GM13977 (cell line): ENCODE measurements at regions not wholly inside any gene's neighbourhood (a gene's known extent, or its start where the extent isn't known, plus 50 kb on each side); places are given as distances from the start of the nearest gene placed in this dataset.

Experiments
- DNase-seq: peaks from one replicate; pipeline ENCODE4 v3.0.0; 2012; ENCODE audit warnings: low spot score
- in situ Hi-C: fragments of 300-500 bp; cut with MboI; formaldehyde crosslinking; loops from one replicate; pipeline ENCODE4 v1.12.0; 2022; ENCODE audit warnings: low sequenced_read_pairs, low pct_unique_long_range_greater_than_20kb, mixed read lengths, inconsistent platforms; ENCODE audit not compliant: unreplicated experiment
- TF ChIP-seq, protein P1 (sequence below): IDR thresholded peaks from 2 replicates; pipeline ENCODE4 v1.5.1; 2012; ENCODE audit warnings: mild to moderate bottlenecking, control low read depth; ENCODE audit not compliant: insufficient read depth; ENCODE audit errors: extremely low read depth, missing control alignments

GRCh38 chr5:109942646-109943045 is 252.9 kb downstream of the MAN2A1 start:
- TF ChIP-seq, protein P1, sequence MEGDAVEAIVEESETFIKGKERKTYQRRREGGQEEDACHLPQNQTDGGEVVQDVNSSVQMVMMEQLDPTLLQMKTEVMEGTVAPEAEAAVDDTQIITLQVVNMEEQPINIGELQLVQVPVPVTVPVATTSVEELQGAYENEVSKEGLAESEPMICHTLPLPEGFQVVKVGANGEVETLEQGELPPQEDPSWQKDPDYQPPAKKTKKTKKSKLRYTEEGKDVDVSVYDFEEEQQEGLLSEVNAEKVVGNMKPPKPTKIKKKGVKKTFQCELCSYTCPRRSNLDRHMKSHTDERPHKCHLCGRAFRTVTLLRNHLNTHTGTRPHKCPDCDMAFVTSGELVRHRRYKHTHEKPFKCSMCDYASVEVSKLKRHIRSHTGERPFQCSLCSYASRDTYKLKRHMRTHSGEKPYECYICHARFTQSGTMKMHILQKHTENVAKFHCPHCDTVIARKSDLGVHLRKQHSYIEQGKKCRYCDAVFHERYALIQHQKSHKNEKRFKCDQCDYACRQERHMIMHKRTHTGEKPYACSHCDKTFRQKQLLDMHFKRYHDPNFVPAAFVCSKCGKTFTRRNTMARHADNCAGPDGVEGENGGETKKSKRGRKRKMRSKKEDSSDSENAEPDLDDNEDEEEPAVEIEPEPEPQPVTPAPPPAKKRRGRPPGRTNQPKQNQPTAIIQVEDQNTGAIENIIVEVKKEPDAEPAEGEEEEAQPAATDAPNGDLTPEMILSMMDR = no peak
- in situ Hi-C loops = no loop called here
- no peak for DNase-seq

DNA sequence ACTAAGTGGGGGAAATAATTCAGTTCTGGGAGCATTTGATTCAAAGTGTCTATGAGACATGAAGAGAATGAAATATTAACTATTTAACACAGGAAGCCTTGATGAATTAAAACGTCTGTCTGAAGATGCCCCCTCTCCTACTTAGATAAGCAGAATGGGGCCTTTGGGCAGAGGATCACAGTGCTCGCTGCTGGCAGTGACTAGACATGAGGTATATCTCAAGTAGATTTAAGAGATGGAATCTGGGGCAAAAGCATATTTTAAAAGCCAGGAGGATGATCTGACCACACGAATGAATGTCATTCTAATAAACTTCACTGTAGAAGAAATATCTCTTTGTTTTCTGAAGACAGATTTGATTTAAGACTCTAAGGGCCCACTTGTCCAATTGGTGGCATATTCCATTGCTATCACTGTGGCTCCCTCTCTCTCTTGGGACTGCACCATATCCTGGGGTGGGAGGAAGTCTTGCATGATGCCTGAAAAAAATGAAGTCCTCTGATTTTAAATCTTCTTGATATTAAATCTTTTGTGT is 254.0 kb downstream of the MAN2A1 start:
- in situ Hi-C loops = no loop called here
- no peak for DNase-seq
- TF ChIP-seq, protein P1 = no peak

GRCh38 chr5:109944461-109944860 is 254.7 kb downstream of the MAN2A1 start:
- in situ Hi-C loops = no loop called here
- no peak for DNase-seq
- TF ChIP-seq, protein P1 = no peak

- DNase-seq = no peak
- TF ChIP-seq, protein P1 = no peak
- in situ Hi-C loops = no loop called here
Measured at GRCh38 chr5:109945097-109945678, 255.5 kb downstream of the MAN2A1 start.

DNA sequence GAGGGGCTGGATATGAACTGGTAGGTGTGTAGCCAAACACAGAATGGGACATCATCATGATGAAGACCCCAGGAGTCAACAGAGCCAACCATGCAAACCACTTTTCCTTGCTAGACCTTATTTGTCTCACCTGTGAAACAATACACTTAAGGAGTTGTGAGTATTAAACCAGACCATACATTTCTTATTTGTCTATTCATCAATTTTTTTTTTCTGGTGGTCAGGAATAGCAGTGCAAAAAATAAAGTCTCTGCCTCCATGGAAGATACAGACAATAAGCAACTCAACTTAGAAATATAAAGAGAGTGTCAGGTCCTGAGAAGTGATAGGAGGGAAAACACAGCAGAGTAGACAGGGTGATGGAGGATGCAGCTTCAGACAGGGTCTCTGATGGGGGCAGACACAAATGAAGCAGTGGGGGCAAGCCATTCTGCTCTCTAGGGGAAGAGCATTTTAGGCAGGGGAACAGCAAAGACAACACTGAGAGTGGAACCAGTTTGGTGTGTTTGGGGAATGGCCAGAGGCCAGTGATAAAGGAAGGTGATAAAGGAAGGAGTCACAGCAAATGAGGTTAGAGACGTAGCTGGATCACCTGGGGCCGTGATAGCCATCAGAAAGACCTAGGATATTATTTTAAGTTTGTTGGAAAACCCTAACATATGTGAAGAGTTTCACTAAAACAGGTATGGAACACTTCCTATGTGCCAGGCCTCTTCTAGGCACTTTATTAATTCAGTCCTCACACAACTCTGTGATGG is 256.2 kb downstream of the MAN2A1 start:
- DNase-seq = no peak
- in situ Hi-C loops = no loop called here
- TF ChIP-seq, protein P1 = no peak

GRCh38 chr5:109946610-109947009 is 256.9 kb downstream of the MAN2A1 start:
- TF ChIP-seq, protein P1 = no peak
- no peak for DNase-seq
- in situ Hi-C loops = no loop called here
